AG04450 (cell line): ENCODE measurements at regions not wholly inside any gene's neighbourhood (a gene's known extent, or its start where the extent isn't known, plus 50 kb on each side); places are given as distances from the start of the nearest gene placed in this dataset.

Experiments used
- CTCF ChIA-PET: fragments of 300-600, 350-600 bp; formaldehyde crosslinking; extraction: SDS; loops from one replicate; lab custom pipeline; 2022; ENCODE audit warnings: antibody characterized with exemption, inconsistent platforms; lab: Charles Lee
- POLR2A ChIA-PET: fragments of 350-600 bp; formaldehyde crosslinking; extraction: SDS; loops from one replicate; lab custom pipeline; 2021; ENCODE audit warnings: antibody characterized with exemption, inconsistent platforms; lab: Yijun Ruan, JAX
- DNase-seq: peaks from one replicate; pipeline ENCODE4 v3.0.0-alpha.2; 2011; ENCODE audit warnings: low read depth, low spot score
- H3K27ac ChIP-seq: one replicate; pipeline ENCODE4 v1.5.1; 2012; ENCODE audit warnings: low read depth, low read length, control low read depth
- H3K27me3 ChIP-seq: one replicate; pipeline ENCODE4 v1.6.0; 2012; ENCODE audit warnings: low read length; ENCODE audit not compliant: control insufficient read depth, insufficient read depth
- H3K4me3 ChIP-seq: 2 replicates; pipeline ENCODE4 v1.5.1; 2011; ENCODE audit warnings: mild to moderate bottlenecking, low read depth, low read length, control low read depth
- H3K9me3 ChIP-seq: 2 replicates; pipeline ENCODE4 v1.5.1; 2012; ENCODE audit warnings: low read length; ENCODE audit not compliant: control insufficient read depth, insufficient read depth
- TF ChIP-seq, protein P1 (sequence below): IDR thresholded peaks from 2 replicates; pipeline ENCODE4 v1.5.1; 2011; ENCODE audit warnings: low read depth, low read length, control low read depth, inconsistent platforms

DNA sequence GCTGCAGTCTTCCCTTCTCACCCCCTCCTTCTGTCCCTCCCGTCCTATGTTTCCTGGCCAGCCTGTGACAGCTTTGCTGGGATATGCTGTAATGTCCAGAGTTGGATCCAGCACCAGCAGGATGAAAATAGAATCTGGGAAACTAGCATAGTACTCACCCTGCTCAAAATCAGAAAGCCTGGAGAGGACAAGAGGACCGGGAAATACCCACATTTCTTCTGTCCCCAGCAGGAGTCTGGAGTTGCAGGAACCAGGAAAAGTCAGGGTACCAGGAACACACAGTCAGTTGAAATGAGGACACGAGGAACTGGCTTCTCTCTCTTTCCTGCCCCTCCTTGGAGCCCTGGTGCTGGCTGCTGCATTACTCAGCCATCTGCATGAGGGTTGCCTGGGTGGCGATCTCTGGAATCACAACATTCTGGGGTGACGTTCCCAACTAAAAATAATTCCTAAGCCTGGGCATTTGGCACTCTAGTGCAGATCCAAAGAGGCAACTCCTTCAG is 59.6 kb upstream of the NFIL3 start:
- POLR2A ChIA-PET: no interaction called here
- Histone ChIP-seq H3K27ac (no peak overlapping the region), H3K9me3 (no peaks in the 10 kb centered on the region; the same call in 1 of the 2 replicates), H3K27me3 (peaks cover 2% of the 10 kb centered on the region), H3K4me3 (no peak overlapping the region)
- CTCF ChIA-PET: no interaction called here
- no peak for DNase-seq
- TF ChIP-seq, protein P1, sequence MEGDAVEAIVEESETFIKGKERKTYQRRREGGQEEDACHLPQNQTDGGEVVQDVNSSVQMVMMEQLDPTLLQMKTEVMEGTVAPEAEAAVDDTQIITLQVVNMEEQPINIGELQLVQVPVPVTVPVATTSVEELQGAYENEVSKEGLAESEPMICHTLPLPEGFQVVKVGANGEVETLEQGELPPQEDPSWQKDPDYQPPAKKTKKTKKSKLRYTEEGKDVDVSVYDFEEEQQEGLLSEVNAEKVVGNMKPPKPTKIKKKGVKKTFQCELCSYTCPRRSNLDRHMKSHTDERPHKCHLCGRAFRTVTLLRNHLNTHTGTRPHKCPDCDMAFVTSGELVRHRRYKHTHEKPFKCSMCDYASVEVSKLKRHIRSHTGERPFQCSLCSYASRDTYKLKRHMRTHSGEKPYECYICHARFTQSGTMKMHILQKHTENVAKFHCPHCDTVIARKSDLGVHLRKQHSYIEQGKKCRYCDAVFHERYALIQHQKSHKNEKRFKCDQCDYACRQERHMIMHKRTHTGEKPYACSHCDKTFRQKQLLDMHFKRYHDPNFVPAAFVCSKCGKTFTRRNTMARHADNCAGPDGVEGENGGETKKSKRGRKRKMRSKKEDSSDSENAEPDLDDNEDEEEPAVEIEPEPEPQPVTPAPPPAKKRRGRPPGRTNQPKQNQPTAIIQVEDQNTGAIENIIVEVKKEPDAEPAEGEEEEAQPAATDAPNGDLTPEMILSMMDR: no peak

DNA sequence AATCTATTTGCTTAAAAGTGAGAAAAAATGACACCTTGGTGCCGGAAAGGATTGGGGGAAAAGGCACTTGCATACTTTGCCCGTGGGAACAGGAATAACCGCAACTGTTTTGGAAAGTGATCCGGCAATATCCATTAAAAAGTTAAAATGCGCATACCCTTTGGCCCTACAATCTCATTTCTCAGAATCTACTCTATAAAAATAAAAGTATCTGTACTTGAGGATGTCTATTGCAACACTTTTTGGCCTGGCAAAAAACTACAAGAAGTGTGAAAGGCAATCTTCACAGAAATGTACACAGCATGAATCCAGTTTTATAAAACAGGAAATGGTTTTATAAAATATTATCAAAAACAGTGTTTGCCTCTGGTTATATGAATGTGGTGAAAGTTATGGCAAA is 58.3 kb upstream of the NFIL3 start:
- POLR2A ChIA-PET: no interaction called here
- no peak overlapping the region for H3K27ac ChIP-seq
- H3K9me3 ChIP-seq: no peaks in the 10 kb centered on the region
- DNase-seq: no peak
- TF ChIP-seq, protein P1: no peak
- H3K4me3 ChIP-seq: no peak overlapping the region
- H3K27me3 ChIP-seq: peaks cover 2% of the 10 kb centered on the region
- CTCF ChIA-PET: no interaction called here

DNA sequence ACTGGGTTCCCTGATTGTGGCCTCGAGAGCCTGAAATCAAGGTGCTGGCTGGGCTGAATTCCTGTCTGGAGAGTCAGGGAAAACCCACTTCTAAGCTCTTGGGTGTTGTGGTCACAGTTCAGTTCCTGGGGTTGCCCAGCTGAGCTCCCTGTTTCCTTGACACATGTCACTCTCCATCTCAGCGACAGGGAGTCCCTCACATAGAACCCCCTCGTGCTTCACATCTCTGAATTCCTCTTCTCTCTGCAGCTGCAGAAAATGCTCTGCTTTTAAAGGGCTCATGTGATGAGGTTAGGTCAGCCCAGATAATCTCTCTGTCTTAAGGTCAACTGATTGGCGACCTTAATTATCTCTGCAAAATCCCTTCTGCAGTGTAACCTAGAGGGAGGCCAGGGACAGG is 53.5 kb upstream of the NFIL3 start:
- peaks cover 2% of the 10 kb centered on the region for H3K27me3 ChIP-seq
- H3K9me3 ChIP-seq: peaks cover 10% of the 10 kb centered on the region
- ChIA-PET POLR2A (interaction anchor here (0.6 kb wide), 1 partner anchor 18 kb away, joined by 6 read pairs; no protein-coding TSS in a partner anchor), CTCF (no interaction called here)
- H3K4me3 ChIP-seq: no peak overlapping the region
- no peak overlapping the region for H3K27ac ChIP-seq
- DNase-seq: no peak
- TF ChIP-seq, protein P1: no peak

DNA sequence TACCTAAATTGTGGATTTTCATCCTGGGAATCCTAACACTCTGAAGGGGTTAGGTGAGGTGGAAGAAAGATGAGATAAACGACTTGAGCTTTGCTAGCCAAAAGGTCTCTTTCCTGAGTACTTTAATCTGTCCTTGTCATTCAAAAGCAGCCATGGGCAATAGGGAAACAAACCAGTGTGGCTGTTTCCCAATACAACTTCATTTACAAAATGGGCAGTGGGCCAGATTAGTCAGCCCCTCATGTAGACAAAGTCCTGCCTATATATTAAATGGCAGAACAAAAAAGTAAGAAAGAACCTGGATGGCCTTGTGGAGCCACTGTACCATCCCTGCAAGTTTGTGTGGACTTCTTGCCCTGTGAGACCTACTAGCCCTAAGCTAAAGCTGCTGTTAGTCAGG is 51.0 kb upstream of the NFIL3 start:
- TF ChIP-seq, protein P1: no peak
- Histone ChIP-seq H3K27ac (no peak overlapping the region), H3K27me3 (peaks cover 2% of the 10 kb centered on the region), H3K9me3 (peaks cover 10% of the 10 kb centered on the region), H3K4me3 (no peak overlapping the region)
- POLR2A ChIA-PET: no interaction called here
- CTCF ChIA-PET: no interaction called here
- DNase-seq: no peak
